DOHH2 (cell line): ENCODE measurements at regions not wholly inside any gene's neighbourhood (a gene's known extent, or its start where the extent isn't known, plus 50 kb on each side); places are given as distances from the start of the nearest gene placed in this dataset.

ENCODE experiments used
- EZH2phosphoT487 ChIP-seq: fragments of 200-600 bp; sonication (generic); IDR thresholded peaks from 2 replicates; pipeline ENCODE4 v1.6.1; 2017; ENCODE audit warnings: borderline replicate concordance, mild to moderate bottlenecking, antibody characterized with exemption, low read length, moderate library complexity, mixed read lengths
- TF ChIP-seq, protein P1 (sequence below): fragments of 200-600 bp; sonication (generic); IDR thresholded peaks from one replicate; pipeline ENCODE4 v1.5.1; 2014; ENCODE audit warnings: antibody characterized with exemption, mild to moderate bottlenecking, low read depth, low read length; ENCODE audit not compliant: poor library complexity, severe bottlenecking

DNA sequence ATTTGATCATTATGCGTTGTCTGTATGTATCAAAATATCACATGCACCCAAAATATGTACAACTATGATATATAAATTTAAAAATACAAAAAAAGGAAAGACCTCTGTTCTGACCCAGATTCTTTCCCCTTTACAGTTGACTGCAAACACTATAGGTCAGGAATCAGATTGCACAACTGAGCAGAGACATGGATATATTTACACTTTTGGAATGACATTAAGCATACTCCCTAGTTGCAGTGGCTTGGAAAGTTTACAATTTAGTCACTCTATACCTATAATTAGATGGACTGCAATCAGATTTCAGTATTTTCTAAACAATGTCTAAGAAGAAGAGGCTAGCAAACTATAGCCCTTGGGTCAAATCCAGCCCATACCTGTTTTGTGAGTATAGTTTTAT, 98.5 kb upstream of the INPP4B start:
- TF ChIP-seq EZH2phosphoT487: no peak
- TF ChIP-seq, protein P1, sequence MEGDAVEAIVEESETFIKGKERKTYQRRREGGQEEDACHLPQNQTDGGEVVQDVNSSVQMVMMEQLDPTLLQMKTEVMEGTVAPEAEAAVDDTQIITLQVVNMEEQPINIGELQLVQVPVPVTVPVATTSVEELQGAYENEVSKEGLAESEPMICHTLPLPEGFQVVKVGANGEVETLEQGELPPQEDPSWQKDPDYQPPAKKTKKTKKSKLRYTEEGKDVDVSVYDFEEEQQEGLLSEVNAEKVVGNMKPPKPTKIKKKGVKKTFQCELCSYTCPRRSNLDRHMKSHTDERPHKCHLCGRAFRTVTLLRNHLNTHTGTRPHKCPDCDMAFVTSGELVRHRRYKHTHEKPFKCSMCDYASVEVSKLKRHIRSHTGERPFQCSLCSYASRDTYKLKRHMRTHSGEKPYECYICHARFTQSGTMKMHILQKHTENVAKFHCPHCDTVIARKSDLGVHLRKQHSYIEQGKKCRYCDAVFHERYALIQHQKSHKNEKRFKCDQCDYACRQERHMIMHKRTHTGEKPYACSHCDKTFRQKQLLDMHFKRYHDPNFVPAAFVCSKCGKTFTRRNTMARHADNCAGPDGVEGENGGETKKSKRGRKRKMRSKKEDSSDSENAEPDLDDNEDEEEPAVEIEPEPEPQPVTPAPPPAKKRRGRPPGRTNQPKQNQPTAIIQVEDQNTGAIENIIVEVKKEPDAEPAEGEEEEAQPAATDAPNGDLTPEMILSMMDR: no peak
